OCI-LY7 (cell line): ENCODE measurements at regions not wholly inside any gene's neighbourhood (a gene's known extent, or its start where the extent isn't known, plus 50 kb on each side); places are given as distances from the start of the nearest gene placed in this dataset.
"Not testable (repeated sequence)": the region's sequence is repeated elsewhere in the genome, so short reads cannot be mapped to it uniquely, and the experiment has no call there.

Experiments used
- EZH2phosphoT487 ChIP-seq: fragments of 200-600 bp; sonication (generic); IDR thresholded peaks from 2 replicates; pipeline ENCODE4 v1.6.1; 2018; ENCODE audit warnings: low read depth, borderline replicate concordance, mild to moderate bottlenecking, mixed run types, antibody characterized with exemption, low read length, moderate library complexity, mixed read lengths
- TF ChIP-seq, protein P1 (sequence below): fragments of 200-600 bp; sonication (generic); conservative IDR thresholded peaks from 2 replicates; pipeline ENCODE4 v1.5.1; 2014; ENCODE audit warnings: mild to moderate bottlenecking, antibody characterized with exemption, low read length, moderate library complexity, mixed read lengths

DNA sequence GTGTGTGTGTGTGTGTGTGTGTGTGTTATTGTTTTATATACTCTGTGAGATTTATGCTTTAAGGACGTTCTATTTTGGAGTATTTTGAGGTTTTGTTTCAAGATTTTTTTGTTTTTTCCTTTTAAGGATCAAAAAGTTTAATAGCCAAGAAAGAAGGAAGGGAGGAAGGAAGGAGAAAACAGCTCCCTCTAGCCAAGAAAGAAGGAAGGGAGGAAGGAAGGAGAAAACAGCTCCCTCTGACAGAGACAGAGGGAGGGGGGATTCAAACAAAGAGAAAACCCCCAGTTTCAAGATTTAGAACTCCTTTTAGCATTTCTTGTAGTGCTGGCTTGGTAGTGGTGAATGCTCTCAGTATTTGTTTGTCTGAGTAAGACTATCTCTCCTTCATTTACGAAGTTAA is 731.8 kb downstream of the ANKRD7 start:
- TF ChIP-seq, protein P1, sequence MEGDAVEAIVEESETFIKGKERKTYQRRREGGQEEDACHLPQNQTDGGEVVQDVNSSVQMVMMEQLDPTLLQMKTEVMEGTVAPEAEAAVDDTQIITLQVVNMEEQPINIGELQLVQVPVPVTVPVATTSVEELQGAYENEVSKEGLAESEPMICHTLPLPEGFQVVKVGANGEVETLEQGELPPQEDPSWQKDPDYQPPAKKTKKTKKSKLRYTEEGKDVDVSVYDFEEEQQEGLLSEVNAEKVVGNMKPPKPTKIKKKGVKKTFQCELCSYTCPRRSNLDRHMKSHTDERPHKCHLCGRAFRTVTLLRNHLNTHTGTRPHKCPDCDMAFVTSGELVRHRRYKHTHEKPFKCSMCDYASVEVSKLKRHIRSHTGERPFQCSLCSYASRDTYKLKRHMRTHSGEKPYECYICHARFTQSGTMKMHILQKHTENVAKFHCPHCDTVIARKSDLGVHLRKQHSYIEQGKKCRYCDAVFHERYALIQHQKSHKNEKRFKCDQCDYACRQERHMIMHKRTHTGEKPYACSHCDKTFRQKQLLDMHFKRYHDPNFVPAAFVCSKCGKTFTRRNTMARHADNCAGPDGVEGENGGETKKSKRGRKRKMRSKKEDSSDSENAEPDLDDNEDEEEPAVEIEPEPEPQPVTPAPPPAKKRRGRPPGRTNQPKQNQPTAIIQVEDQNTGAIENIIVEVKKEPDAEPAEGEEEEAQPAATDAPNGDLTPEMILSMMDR, result not testable (repeated sequence)
- not testable (repeated sequence) for TF ChIP-seq EZH2phosphoT487
